GM03348 (cell line): ENCODE measurements at regions not wholly inside any gene's neighbourhood (a gene's known extent, or its start where the extent isn't known, plus 50 kb on each side); places are given as distances from the start of the nearest gene placed in this dataset.

Source experiments
- DNase-seq: peaks from one replicate; pipeline ENCODE4 v3.0.0; 2012; ENCODE audit warnings: low spot score

DNA sequence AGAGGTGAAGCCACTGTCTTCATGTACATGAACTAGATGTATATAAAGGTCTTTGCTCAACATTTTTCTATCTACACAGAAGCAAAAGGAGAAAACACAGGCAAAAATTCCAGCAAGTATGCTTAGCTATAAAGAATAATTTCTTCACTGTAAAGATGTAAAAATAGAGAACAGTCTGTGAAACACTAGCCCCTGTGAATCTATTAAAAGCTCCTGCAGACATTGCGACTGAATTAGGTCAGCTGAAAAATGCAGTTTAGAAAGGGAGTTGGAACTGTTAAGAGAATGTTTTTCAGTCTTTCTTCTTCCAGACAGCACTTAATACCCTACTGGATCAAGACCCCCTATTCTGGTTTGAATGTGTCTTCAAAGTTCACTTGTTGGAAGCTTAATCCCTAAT is 291.5 kb downstream of the KBTBD8 start:
- no peak for DNase-seq

DNA sequence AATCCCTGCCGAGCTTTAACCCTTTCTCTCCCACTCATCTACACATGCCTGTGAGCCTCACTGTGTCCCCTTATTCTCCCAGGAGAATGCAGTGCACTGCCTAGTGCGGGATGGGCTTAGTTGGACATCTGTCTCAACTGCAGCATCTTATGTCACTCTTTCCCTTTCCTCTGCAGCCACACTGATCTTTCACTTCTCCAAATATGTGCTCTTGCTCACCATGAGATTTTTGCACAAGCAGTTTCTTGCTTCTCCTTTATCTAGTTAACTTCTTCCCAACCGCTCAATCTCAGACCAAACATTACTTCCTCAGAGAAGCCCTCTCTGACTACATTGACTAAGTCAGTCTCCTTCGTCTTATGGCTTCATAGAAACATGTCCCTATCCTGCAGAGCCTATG is 292.3 kb downstream of the KBTBD8 start:
- DNase-seq: no peak

GRCh38 chr3:67291287-67292252 is 293.5 kb downstream of the KBTBD8 start:
- DNase-seq: no peak

- DNase-seq: no peak
Measured at GRCh38 chr3:67292356-67293121, 294.4 kb downstream of the KBTBD8 start.

DNA sequence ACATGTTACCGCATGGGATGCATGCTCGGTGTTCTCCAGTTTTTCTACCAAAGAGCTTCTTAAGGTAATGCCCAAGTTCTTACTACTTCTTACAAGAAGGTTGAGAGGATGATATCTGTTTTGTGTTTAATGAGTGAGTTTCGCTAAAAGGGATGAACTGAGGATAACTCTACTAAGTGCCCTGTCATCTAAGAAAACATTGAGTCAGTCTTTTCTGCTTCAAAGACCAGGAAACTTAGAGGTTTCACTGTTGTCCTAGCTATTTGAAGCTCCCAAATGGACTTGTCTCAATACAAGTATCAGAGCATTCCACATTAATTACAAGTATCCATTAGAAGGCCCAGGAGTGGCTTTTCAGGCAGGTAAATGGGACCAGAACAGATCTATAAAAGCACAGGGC is 296.2 kb downstream of the KBTBD8 start:
- no peak for DNase-seq

DNA sequence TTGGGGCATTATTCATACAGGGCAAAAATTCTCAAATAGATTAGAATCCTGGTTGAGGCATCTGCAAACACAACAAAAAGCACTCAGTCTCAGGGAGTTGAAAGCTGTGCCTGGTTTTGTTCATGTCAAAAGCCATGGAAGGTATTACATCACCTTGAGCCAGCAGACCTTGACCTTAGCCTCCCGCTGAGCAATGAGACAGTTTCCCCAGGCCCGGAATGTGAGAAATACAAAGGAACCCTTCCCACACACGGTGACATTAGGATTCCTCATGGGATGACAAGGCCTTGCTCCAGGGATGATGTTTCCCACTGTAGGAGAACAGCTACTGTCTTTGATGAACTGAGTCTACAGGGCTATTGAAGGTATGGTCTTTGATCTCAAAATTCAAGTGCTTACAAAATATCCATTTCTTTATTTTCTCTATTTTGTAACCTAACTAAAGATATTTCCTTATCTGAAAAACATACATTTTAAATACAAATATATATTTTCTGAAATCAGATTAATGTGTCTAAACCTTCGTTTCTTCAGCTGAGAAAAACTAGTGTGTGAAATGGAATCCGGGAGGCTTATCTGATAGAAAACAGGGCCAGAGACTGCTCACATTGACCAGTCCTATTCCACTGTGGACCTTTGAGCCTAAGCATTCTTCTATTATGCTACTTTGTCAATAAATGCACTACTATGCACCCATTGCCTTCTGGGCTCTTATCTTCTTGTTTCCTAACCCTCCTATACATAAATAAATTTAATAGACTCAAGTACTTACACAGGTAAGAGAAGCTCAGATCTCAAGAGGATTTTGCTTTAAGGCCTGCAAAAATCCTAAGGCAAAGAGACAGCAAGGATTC is 298.2 kb downstream of the KBTBD8 start:
- no peak for DNase-seq

DNA sequence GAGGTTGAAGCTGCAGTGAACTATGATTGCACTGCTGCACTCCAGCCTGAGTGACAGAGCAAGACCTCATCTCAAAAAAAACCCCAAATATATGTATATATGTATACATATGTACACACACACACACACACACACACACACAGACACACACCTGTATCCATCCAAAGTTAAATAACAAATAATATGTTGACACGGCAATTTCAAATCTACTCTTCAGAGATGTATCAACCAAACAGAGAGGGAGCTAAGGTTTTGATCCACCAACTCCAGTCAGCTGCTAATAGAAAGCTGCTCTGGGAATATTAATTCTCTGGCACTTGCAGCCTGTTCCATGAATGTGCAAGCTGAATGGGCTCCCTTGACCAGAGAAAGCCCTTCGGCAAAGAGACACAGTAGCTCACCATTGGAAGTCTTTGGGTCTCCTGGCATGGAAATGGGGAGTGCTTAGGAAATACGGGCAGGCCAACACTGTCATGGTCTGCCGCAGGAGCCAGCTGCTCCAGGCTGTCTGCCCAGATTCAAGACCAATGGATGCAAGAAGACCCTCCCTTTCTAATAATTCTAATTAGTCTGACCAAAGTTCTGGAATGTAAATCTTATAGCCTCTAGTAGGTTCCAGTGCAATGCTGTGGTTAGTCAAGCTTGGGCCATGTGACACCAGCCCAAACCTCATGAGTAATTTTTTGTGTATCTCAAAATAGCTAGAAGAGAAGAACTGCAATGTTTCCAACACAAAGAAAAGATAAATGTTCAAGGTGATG is 299.8 kb downstream of the KBTBD8 start:
- DNase-seq: no peak

DNA sequence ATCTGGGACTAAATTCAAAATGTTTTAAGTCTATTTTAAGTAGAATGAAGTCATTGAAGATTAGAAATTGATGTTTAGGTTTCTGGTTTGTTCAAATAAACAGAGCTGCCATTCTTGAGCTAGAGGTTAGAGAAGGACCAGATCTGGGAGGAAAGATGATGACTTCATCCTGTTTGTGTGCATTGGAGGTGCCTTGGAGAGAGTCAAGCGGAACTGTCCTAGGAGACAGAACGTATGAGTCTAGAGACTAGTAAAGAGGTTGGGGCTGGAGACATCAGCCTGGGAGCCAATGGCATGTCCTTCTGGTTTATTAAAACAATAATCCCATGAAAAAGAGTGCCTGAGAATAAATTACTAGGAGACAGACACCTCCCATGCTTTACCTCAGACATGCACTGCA is 303.4 kb downstream of the KBTBD8 start:
- no peak for DNase-seq

- no peak for DNase-seq
Measured at GRCh38 chr3:67302489-67302888, 304.4 kb downstream of the KBTBD8 start.

- DNase-seq: no peak
Measured at GRCh38 chr3:67305160-67305559, 307.1 kb downstream of the KBTBD8 start.

GRCh38 chr3:67305922-67306321 is 307.8 kb downstream of the KBTBD8 start:
- no peak for DNase-seq

DNA sequence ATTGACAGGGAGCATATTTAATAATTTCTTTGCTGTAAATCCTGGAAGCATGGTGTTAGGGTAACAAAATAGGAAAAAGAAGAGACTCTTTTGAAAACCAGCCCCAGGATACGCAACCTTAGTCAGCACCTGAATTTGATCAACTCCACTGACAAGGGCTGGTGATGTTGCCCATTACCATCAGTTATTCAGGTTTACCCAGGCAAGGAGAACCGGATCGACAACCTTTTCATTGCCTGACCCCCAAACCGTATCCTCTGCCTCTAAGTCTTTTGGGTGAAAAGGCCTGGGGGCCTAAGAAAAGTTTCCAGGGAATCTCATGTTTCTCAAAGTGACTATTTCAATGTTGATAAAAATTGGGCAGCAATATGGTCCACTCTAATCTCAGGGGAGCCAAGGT is 313.3 kb downstream of the KBTBD8 start:
- DNase-seq: no peak

DNA sequence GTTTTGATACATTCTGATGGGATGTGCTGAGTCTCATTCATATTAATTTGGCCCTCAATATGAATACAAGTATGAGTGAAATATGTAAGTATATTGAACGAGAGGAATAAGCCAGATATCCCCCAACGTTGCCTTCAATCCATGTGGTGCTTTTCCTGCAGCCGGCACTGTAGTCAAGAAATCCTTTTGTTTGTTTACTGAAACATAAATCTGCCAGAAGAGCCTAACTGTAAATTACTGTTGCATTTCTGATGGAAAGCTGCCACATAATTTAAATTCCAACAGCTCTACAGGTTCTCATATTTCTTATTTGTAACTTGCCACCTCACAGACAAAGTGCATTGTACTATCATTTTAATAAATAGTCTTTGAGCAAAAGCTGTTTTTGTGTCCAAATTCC is 314.0 kb downstream of the KBTBD8 start:
- DNase-seq: no peak

- no peak for DNase-seq
Measured at GRCh38 chr3:67318162-67318561, 320.1 kb downstream of the KBTBD8 start.

DNA sequence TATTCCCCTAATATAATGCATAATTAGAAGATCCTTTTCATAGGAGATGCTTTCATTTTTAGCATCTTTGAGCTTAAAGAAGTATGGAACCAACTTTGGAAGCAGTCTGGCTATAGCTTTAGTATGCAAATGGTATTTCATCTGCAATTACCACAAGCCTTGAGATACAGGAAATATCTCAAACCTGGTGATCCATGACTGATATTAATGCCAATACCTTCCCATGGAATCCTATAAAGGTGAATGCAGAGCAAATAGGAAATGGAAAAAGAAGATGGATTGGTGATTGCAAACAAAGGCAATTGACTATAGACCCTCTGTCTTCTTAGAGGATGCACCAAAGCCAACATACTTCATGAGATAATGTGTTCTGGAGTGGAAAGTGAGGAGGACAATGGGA is 326.4 kb downstream of the KBTBD8 start:
- no peak for DNase-seq
